Middle frontal gyrus (tissue), 1 donor: ENCODE measurements at regions not wholly inside any gene's neighbourhood (a gene's known extent, or its start where the extent isn't known, plus 50 kb on each side); places are given as distances from the start of the nearest gene placed in this dataset.

Experiments
- DNase-seq: peaks from one replicate; pipeline ENCODE4 v3.0.0-alpha.2; 2015; ENCODE audit warnings: low spot score; ENCODE audit errors: extremely low spot score

DNA sequence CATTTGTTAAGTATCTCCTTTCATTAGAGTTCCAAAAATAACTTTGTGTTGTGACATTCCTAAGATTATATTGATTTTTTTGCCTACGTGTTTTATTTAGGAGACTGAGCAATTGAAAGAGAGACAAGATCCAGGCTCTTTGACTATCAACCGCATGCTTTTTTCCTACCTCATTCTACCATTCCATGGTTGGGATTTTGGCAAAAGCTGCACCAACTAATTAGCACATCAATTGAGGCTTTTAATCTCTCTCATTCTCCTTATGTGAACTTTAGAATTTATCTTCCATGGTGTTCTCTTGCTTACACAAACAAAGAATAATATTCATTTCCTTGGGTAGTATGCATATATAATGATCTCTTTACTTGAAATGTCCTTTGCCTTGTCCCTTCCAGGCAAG lies 338.7 kb upstream of the SMC2 start:
- no peak for DNase-seq

DNA sequence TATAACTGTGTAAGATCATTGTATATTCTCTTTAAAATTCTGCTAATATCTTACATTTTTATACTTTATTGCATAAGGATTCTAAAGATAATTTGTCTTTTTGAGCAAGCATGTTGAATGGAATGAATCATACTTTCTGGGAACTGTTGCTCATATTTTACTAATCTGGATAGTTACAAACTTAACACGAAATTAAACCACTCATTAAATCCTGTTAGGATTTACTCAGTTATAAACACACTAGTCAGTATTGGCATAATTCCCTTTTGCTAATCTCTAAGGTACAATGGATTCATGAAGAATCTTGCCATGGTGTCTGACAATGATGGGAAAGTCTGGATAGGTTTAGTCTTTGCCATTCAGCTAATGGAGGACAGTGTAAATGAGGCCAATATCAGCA lies 338.1 kb upstream of the SMC2 start:
- no peak for DNase-seq

DNA sequence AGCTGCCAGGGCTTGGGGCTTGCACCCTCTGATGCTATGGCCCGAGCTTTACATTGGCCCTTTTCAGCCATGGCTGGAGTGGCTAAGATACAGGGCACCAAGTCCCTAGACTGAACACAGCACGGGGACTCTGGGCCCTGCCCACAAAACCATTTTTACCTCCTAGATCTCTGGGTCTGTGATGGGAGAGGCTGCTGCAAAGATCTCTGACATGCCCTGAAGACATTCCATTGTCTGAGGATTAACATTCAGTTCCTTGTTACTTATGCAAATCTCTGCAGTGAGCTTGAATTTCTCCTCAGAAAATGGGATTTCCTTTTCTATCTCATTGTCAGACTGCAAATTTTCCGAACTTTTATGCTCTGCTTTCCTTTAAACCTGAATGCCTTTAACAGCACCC lies 337.0 kb upstream of the SMC2 start:
- no peak for DNase-seq

DNA sequence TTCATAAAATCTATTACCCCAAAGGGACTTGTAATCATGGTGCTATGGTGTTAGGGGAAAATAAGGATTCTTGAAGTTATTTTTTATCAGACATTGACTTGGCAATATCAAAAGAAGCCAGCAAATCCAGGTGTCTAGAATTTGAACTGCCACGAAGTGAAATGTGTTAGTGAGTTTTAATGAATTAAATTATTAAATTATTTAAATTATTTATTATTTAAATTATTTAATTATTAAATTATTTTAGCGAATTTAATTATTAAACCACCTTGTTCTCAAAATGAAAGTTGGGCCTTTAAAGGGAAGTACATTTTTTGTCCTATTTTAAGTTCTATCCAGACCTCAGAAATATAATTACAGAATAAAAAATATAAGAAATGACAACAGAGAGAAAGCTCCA lies 332.6 kb upstream of the SMC2 start:
- no peak for DNase-seq

DNA sequence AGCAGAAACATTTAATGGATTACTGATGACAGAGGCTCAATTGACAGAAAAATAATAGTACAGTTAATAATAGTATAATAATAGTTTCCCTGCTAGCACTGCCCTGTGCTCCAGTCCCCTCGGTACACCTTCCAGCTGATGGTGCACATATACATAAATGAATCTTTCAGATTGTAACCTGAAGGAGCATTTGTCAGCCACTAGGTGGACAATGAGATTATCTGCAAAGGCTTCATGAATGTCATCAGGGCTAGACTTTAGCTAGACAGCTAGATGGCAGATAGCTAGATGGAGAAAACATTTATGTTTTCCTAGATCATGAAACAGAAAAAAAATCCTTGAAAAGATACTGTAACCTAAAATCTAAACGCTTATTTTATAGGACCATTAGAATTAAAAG lies 304.4 kb upstream of the SMC2 start:
- DNase-seq: no peak

DNA sequence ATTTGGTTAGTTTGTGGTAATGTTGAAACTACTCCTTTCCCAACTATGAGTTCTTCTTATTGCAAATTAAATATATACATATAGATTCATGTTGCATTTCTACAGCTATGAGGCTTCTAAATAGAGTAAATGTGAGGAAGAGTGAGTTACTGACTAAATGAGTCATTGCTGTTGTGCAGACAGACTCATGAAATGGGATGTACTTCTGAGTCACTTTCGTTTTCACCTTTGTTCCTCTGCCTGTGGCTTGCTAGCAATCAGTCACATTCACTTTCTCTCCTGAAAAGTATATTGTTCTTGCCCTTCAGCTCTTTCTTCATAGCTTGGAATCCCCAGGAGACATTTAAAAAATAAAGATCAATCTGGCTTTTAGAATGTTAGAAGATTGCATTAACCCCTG lies 295.5 kb upstream of the SMC2 start:
- DNase-seq: no peak

DNA sequence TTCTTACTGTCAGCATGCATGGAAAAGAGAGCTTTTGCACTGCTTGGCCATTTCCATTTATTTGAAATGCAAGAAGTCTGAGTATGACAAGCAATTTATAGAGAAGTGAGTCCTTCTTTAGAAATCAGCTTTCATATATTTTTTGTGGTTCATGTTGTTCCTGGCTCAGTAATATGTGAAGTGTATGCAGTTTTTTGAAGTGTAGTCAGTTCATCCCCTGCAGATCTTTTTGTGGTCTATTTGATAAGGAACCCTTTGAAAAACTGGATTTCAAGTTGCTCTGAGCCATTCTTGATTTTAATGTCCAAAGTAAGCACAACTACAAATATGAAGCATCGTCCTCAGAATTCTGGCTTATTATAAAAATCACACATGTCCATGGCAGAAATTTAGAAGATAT lies 294.1 kb upstream of the SMC2 start:
- no peak for DNase-seq

DNA sequence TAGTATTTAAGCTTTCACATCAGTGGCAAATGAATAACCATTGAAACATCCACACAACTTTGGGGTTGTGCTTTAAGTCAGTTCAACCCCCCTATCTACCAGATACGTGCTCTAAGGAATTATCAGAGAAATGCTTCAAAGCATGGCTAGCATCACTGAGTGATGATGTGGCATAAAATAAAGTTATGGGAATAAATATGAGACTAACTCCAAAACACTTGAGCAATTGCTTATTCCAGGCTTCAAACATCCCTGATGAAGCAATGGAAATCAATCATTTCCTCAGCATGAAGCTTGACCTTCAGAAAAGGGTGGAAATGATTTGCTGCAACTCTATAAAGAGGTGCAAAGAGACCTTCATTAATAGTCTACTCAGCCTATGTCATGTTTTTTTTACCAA lies 292.0 kb upstream of the SMC2 start:
- no peak for DNase-seq

DNA sequence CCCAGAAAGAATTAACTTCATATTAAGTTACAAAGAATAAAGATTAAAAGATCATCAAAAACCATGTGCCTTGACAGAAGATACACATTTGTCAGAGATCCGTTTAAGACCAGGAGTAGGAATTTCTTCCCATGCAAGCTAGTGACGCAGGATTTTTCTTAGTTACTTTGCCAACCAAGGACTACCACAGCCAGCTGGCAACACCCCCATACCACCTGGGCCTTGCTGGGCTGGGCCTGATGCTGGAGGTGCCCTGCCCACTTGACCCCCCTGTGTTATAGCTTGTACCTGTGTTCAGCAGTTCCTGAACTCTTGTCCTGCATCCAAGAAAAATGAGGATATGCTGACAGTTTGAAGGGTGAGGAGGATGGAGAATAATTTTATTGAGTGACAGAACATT lies 290.9 kb upstream of the SMC2 start:
- DNase-seq: no peak

DNA sequence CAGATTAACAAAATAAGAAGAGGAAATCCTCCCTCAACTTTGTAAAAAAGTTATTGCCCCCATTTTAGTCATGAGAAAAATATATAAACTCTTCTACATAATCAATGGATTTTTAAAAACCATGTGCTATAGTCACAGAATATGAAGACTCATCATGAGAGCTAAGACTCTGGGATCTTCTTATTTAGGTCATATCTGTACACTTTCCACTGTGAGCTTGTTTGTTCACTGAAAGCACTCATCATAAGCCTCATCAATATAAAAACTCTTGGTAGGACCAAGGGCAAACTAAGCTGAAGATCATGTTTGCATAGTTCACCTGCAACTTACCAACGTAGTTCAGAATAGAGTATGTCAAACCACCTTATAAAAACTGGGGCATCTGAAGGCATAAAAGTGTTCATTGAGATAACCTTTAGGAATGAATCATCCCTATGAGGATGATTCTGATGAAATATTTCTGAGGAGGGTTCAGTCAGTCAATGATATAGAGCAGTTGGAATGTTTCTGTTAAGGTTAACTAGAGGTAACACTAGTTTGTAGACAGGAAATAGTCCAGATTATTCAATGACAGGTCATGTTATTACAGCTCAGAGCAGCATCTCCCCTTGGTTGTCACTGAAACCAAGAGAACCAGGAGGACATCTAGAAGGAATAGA lies 289.9 kb upstream of the SMC2 start:
- DNase-seq: no peak

DNA sequence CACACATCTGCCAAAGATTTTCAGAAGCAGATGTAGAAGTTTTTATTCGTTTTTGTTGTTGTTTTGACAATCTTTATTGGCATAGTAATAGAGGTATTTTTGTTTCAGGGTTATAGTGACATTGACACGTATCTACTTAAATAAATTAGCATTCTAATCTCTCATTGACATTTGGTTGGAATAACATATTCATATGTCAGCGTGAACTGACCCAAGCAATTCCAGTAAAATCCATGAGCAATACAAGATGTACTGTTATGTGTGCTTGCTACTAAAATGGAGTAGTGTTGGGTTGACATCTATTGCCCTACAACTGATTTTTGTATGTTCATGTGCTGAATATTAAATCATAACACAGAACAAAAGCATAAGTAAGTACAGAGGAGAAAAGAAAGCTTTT lies 284.4 kb upstream of the SMC2 start:
- no peak for DNase-seq

DNA sequence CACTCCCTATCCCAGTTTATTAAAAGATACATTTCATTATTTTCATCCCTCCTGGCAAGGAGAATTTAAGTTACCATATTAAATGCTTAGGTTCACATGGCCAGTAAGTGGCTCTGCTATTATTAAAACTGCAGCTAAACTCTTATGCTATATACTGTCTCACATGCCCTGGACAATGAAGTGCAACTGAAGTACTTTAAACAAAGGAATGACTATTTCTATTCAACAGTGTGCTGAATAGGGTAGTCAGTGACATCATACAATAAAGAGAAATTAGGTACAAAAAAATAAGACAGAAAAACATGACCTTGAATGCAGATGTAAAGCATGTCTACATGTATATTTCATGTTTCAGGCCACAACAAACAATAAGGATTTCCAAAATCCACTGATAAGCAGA lies 282.6 kb upstream of the SMC2 start:
- DNase-seq: no peak

DNA sequence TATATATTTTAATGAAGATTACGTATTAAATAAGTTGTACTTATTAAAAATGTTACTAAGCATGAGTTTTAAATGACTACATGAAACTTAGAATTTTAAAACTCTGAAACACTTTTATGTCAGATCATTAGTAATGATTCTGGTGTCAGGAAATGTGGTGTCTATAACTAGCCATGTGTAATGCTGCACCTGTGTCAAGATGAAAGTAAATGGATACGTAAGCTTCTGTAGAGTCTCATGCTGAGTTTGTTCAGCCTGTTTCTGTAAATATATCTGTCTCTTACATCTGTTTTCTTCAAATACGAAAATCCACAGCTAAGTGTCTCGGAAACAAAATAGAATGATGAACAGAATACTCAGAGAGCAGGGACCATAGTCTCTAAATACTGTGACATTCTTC lies 278.0 kb upstream of the SMC2 start:
- DNase-seq: no peak

DNA sequence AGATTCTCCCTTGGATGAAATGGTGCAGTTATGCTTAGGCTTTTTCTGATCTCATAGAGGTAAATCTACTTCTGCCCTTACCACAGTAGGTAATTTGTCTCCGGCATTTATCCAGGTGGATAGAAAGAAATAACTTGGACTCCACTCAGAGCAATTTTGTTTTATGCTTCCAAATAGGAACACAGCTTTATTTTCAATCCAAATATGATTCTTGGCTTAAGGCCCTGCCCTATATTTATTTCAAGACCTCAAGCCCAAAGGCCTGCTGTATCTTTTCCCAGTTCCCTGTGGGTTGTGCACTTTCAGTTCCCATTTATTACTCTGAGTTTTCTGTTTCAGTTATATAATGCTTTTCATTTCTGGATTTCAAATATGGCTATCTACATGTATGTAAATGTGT lies 274.2 kb upstream of the SMC2 start:
- DNase-seq: no peak

DNA sequence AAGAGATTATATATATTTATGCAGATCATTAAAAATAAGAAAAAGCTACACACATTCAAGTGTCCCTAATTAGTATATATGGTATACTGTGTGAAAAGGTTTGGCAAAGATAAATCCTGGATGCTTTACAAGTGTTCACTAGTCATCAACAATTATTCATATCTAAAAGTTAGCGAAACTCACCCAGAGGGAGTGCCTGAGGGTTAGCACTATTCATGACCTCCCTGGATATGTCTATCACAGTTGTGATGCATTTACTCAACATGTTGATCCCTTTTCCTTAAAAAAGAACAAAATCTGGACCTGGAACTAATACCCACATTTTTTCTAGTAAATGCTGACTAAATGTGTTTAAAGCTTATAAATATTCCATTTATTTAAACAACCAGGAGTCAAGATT lies 273.0 kb upstream of the SMC2 start:
- DNase-seq: no peak

DNA sequence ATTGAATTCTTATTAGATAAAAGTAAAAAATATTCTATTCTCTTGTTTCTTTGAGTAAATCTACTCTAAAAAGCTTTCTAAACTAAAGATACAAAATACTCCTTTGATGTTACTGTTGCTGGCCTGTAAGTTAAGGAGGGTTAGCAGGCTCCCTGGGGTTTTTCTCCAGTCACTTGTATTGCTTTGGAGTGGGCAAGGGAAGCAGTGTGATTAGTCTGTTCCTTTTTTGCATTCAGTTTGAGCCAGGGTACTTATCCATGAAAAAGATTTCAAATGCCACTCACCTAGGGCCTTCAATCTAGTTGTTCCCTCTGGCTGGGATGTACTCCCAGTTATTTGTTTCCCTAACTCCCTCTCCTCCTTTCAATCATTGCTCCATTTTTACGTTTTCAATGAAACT lies 256.2 kb upstream of the SMC2 start:
- no peak for DNase-seq

DNA sequence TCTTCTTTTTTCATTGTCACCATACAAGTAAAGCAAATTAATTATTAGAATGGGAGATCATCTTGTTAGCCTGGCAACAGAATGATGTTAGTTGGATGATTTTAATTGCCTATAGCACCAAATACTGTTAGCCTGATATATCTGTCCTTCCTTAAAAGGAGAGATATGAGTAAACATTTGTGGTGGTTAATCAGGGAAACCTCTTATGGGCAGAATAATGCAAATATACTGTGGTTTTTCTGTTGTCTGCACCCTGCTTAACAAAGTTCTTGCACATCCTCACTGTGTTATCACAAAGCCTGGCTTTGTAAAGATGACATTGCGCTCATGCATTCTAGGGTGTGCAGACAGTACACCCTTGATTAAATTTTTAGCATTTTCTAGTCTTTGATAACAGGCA lies 254.9 kb upstream of the SMC2 start:
- DNase-seq: no peak

DNA sequence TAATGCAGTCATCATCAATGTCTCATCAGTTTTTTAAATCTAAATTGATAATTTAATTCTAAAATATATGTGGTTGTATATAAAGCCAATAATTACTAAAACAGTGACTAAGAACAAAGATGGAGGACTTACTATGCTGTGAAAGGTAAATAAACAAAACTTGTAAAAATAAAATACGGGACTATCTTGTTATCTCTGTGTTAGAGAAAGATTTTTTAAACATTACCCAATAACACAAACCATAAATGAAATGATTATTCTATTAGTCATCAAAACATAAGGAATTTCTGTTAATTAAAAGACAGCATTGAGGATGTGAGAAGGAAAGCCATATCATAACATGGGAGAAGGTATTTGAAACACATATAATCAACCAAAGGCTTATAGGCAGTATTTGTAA lies 226.2 kb upstream of the SMC2 start:
- DNase-seq: no peak

DNA sequence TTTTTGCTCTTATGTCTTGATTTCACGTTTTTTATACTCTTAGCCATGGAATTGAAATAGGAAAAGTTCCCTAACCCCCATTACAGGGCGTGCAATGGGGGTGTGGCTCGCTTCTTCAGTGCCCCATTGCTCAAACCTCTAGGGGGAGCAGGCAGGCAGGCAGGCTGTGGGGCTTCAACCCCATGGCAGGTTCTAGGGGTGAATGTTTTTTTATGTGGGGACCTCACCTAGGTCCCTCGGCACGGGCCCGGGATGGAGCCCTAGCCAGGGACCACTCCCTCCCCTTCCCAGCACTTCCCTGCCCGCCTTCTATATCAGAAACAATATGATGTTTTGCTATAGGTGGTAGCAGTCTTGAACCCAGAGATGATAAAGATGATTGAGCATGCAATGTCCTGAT lies 221.3 kb upstream of the SMC2 start:
- no peak for DNase-seq

DNA sequence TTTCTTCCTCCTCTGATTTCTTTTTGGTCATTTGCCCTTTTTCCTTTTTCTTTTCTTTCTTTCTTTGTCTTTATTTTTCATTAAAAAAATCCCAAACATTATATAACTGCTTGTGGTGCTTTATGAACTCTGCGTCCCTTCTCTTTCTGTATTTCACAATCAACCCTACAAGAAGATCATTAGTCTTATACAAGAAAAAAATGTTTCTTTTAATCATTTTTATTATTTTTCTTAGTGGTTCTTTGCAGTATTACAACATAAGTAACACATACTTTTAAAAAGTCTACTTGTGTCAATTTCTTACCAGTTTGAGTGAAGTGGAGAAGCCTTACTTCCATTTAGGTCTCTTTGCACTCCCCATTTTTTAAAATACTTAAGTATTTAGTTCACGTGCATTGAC lies 212.7 kb upstream of the SMC2 start:
- DNase-seq: no peak

DNA sequence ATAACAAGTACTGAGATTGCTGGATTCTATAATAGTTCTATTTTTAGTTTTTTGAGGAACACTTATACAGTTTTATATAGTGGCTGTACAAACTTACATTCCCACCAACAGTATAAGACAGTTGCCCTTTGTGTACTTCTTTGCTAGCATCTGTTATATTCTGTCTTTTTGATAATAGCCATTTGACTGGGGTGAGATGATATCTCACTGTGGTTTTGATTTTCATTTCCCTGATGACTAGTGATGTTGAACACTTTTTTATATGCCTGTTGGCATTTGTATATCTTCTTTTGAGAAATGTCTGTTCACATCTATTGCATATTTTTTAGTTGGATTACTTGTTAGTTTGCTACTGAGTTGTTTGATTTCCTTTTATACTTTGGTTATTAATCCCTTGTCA lies 204.1 kb upstream of the SMC2 start:
- DNase-seq: no peak

DNA sequence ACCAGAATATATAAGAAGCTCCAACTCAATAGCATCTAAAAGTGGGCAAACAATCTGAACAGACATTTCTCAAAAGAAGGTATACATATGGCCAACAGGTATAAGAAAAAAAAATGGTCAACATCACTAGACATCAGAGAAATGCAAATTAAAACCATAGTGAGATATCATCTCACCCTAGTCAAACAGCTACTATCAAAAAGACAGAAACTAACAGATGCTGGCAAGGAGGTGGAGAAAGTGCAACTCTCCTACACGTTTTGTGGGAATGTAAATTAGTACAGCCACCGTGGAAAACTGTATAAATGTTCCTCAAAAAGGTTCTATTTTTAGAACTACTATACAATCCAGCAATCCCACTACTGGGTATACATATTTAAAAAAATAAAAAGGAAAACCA lies 199.9 kb upstream of the SMC2 start:
- no peak for DNase-seq

DNA sequence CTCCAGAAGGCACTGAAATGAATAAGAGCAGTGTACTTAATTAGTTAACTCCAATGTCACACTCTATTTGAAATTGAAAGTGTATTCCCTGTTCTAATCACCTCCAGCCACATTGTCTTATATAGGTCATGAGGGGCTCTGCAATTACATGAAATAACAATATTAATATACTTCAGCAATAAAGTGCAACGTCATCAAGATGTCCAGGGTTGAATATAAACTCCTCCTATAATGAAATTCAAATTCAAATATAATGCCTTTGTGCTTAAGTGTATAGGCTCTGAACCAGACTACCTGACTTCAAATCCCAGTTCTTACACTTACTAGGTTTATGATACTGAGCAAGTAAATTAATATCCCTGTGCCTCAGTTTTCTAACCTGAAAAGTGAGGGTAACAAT lies 195.6 kb upstream of the SMC2 start:
- DNase-seq: no peak

DNA sequence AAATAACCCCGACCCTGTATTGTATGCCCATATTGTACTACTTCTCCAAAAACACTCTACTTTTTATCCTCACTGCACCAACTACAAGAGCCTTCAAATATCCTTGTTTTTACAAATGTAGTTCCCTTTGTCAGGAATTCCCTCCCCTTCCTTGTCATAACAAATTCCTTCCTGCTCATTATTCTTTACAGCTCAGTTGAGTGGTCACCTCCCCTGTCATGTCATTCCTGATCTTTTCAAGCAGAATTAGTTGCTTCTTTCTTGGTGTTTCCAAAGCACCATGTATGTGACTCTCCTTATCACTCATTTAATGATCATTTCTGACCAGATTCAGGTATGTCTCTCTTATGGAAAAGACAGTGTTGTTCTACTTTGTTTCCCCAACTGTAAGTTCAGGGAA lies 194.2 kb upstream of the SMC2 start:
- DNase-seq: no peak
